Stimulated activated CD8-positive, alpha-beta memory T cell treated with anti-CD3 and anti-CD28 coated beads, Interleukin-15, amount 100 ng/mL, for 24 hours (primary cell): ENCODE measurements at regions not wholly inside any gene's neighbourhood (a gene's known extent, or its start where the extent isn't known, plus 50 kb on each side); places are given as distances from the start of the nearest gene placed in this dataset.
"Not testable (repeated sequence)": the region's sequence is repeated elsewhere in the genome, so short reads cannot be mapped to it uniquely, and the experiment has no call there.

ENCODE experiments used
- DNase-seq: peaks from one replicate; pipeline ENCODE4 v3.0.0-alpha.2; 2020; ENCODE audit warnings: low read depth

- DNase-seq, result not testable (repeated sequence)
Measured at GRCh38 chr2:7763418-7763817, 846.2 kb downstream of the RNF144A start.

GRCh38 chr2:7765236-7765635 is 848.0 kb downstream of the RNF144A start:
- DNase-seq, result no peak

- DNase-seq, result no peak
Measured at GRCh38 chr2:7766088-7766722, 849.0 kb downstream of the RNF144A start.

- no peak for DNase-seq
Measured at GRCh38 chr2:7766978-7767565, 849.9 kb downstream of the RNF144A start.

- no peak for DNase-seq
Measured at GRCh38 chr2:7767902-7768301, 850.7 kb downstream of the RNF144A start.

GRCh38 chr2:7771781-7772180 is 854.6 kb downstream of the RNF144A start:
- DNase-seq, result no peak

GRCh38 chr2:7773362-7774360 is 856.4 kb downstream of the RNF144A start:
- DNase-seq, result no peak

GRCh38 chr2:7774481-7774880 is 857.3 kb downstream of the RNF144A start:
- DNase-seq, result no peak

- DNase-seq, result no peak
Measured at GRCh38 chr2:7777668-7778067, 860.5 kb downstream of the RNF144A start.

GRCh38 chr2:7780321-7780720 is 863.1 kb downstream of the RNF144A start:
- DNase-seq, result no peak

GRCh38 chr2:7785700-7786099 is 868.5 kb downstream of the RNF144A start:
- no peak for DNase-seq

GRCh38 chr2:7788736-7789135 is 871.5 kb downstream of the RNF144A start:
- no peak for DNase-seq

GRCh38 chr2:7792031-7792651 is 874.9 kb downstream of the RNF144A start:
- no peak for DNase-seq

GRCh38 chr2:7795778-7796563 is 878.8 kb downstream of the RNF144A start:
- DNase-seq, result no peak

- no peak for DNase-seq
Measured at GRCh38 chr2:7800031-7800430, 881.8 kb upstream of the ID2 start.

GRCh38 chr2:7801212-7801611 is 880.6 kb upstream of the ID2 start:
- no peak for DNase-seq

- no peak for DNase-seq
Measured at GRCh38 chr2:7803515-7803914, 878.3 kb upstream of the ID2 start.

GRCh38 chr2:7809640-7810039 is 872.2 kb upstream of the ID2 start:
- no peak for DNase-seq

- DNase-seq, result no peak
Measured at GRCh38 chr2:7811073-7811472, 870.8 kb upstream of the ID2 start.

- no peak for DNase-seq
Measured at GRCh38 chr2:7812231-7812995, 869.4 kb upstream of the ID2 start.
